Ovary (tissue), 3 donors: ENCODE measurements at regions not wholly inside any gene's neighbourhood (a gene's known extent, or its start where the extent isn't known, plus 50 kb on each side); places are given as distances from the start of the nearest gene placed in this dataset.

Source experiments
- EP300 ChIP-seq: sonication (generic); formaldehyde crosslinking; IDR thresholded peaks from one replicate; pipeline ENCODE4 v1.6.1; 2017; ENCODE audit warnings: antibody characterized with exemption
- POLR2A ChIP-seq: fragments of 450-650 bp; IDR thresholded peaks from one replicate; pipeline ENCODE4 v1.6.1; 2017; ENCODE audit warnings: antibody characterized with exemption, mild to moderate bottlenecking, moderate library complexity
- TF ChIP-seq, protein P1 (sequence below), 3 donors: fragments of 450-650 bp in 2 of 3; fragments of 200-600 bp in 1 of 3; IDR thresholded peaks; one replicate each; pipeline versions ENCODE4 v1.5.1 to v1.8.0; 2016 to 2022; ENCODE audit warnings: antibody characterized with exemption in 3 of 3, mild to moderate bottlenecking in 1 of 3
- donor health status: DM: no; HTN: no; CAD: no.

GRCh38 chr5:72000707-72001106, 106.6 kb upstream of the MAP1B start:
- TF ChIP-seq, protein P1, sequence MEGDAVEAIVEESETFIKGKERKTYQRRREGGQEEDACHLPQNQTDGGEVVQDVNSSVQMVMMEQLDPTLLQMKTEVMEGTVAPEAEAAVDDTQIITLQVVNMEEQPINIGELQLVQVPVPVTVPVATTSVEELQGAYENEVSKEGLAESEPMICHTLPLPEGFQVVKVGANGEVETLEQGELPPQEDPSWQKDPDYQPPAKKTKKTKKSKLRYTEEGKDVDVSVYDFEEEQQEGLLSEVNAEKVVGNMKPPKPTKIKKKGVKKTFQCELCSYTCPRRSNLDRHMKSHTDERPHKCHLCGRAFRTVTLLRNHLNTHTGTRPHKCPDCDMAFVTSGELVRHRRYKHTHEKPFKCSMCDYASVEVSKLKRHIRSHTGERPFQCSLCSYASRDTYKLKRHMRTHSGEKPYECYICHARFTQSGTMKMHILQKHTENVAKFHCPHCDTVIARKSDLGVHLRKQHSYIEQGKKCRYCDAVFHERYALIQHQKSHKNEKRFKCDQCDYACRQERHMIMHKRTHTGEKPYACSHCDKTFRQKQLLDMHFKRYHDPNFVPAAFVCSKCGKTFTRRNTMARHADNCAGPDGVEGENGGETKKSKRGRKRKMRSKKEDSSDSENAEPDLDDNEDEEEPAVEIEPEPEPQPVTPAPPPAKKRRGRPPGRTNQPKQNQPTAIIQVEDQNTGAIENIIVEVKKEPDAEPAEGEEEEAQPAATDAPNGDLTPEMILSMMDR (IDR thresholded peaks at IDR 0.05): no peak
- TF ChIP-seq EP300 (no peak), POLR2A (no peak)
